Neural cell (in vitro differentiated cells): ENCODE measurements at regions not wholly inside any gene's neighbourhood (a gene's known extent, or its start where the extent isn't known, plus 50 kb on each side); places are given as distances from the start of the nearest gene placed in this dataset.

Source experiments
- H2AFZ ChIP-seq: fragments of 200-600, 300-800 bp; sonication (generic), shearing (Covaris generic); 2 replicates; pipeline ENCODE4 v1.6.0; 2014; ENCODE audit warnings: low read depth, mild to moderate bottlenecking, antibody characterized with exemption, low read length, moderate library complexity
- H3F3A ChIP-seq: fragments of 200-600 bp; shearing (Covaris generic); 2 replicates; pipeline ENCODE4 v1.6.1; 2016; ENCODE audit warnings: mild to moderate bottlenecking, moderate library complexity, mixed read lengths, antibody characterized with exemption, low read length; ENCODE audit not compliant: insufficient read depth, poor library complexity, severe bottlenecking
- H3K27ac ChIP-seq: fragments of 200-600, 300-800 bp; sonication (generic), shearing (Covaris generic); 2 replicates; pipeline ENCODE4 v1.5.1; 2014; ENCODE audit warnings: mild to moderate bottlenecking, low read length, moderate library complexity
- H3K27me3 ChIP-seq: fragments of 300-800, 200-600 bp; sonication (generic), shearing (Covaris generic); 2 replicates; pipeline ENCODE4 v1.6.0; 2014; ENCODE audit warnings: mild to moderate bottlenecking, low read depth, low read length, moderate library complexity; ENCODE audit not compliant: insufficient read depth
- H3K36me3 ChIP-seq: fragments of 300-800, 200-600 bp; sonication (generic), shearing (Covaris generic); 2 replicates; pipeline ENCODE4 v1.5.1; 2014; ENCODE audit warnings: mild to moderate bottlenecking, antibody characterized with exemption, low read length, moderate library complexity; ENCODE audit not compliant: insufficient read depth
- H3K4me2 ChIP-seq: fragments of 300-800, 200-600 bp; sonication (generic), shearing (Covaris generic); 2 replicates; pipeline ENCODE4 v1.6.0; 2014; ENCODE audit warnings: mild to moderate bottlenecking, low read length
- H3K4me3 ChIP-seq: fragments of 300-800, 200-600 bp; sonication (generic), shearing (Covaris generic); 2 replicates; pipeline ENCODE4 v1.5.1; 2014; ENCODE audit warnings: mild to moderate bottlenecking, low read length, moderate library complexity
- H3K79me2 ChIP-seq: fragments of 200-600 bp; shearing (Covaris generic); replicated peaks from 2 replicates; pipeline ENCODE4 v1.6.0; 2014; ENCODE audit warnings: mild to moderate bottlenecking, low read length, moderate library complexity; ENCODE audit not compliant: insufficient read depth
- H3K9ac ChIP-seq: fragments of 300-800, 200-600 bp; sonication (generic), shearing (Covaris generic); 2 replicates; pipeline ENCODE4 v1.6.1; 2016; ENCODE audit warnings: mild to moderate bottlenecking, low read length, mixed read lengths
- H3K9me2 ChIP-seq: fragments of 200-600 bp; shearing (Covaris generic); 2 replicates; pipeline ENCODE4 v1.6.1; 2016; ENCODE audit warnings: mild to moderate bottlenecking, low read length, mixed read lengths; ENCODE audit not compliant: insufficient read depth
- H3K9me3 ChIP-seq: fragments of 200-600, 300-800 bp; sonication (generic), shearing (Covaris generic); 2 replicates; pipeline ENCODE4 v1.6.1; 2016; ENCODE audit warnings: mild to moderate bottlenecking, mixed run types, low read length, moderate library complexity, mixed read lengths
- H4K20me1 ChIP-seq: fragments of 200-600 bp; shearing (Covaris generic); 2 replicates; pipeline ENCODE4 v1.6.1; 2016; ENCODE audit warnings: mild to moderate bottlenecking, mixed run types; ENCODE audit not compliant: insufficient read depth
- CTCF ChIP-seq: fragments of 450-650 bp; IDR thresholded peaks from 2 replicates; pipeline ENCODE4 v1.5.1; 2014; ENCODE audit warnings: antibody characterized with exemption, mild to moderate bottlenecking, moderate library complexity; ENCODE audit not compliant: poor library complexity, severe bottlenecking
- EP300 ChIP-seq: fragments of 450-650 bp; conservative IDR thresholded peaks from 2 replicates; pipeline ENCODE4 v1.6.1; 2014; ENCODE audit warnings: antibody characterized with exemption, mild to moderate bottlenecking, moderate library complexity; ENCODE audit not compliant: poor library complexity, severe bottlenecking
- EZH2 ChIP-seq: fragments of 200-600, 300-800 bp; shearing (Covaris generic), sonication (generic); IDR thresholded peaks from 2 replicates; pipeline ENCODE4 v1.6.1; 2014; ENCODE audit warnings: antibody characterized with exemption, low read length, borderline replicate concordance, mild to moderate bottlenecking; ENCODE audit not compliant: insufficient read depth, poor library complexity, severe bottlenecking
- MXI1 ChIP-seq: fragments of 450-650 bp; conservative IDR thresholded peaks from 2 replicates; pipeline ENCODE4 v1.6.1; 2014; ENCODE audit warnings: antibody characterized with exemption, mild to moderate bottlenecking; ENCODE audit not compliant: poor library complexity, severe bottlenecking
- POLR2AphosphoS5 ChIP-seq: IDR thresholded peaks from 2 replicates; pipeline ENCODE4 v1.6.1; 2012
- RAD21 ChIP-seq: fragments of 450-650 bp; conservative IDR thresholded peaks from 2 replicates; pipeline ENCODE4 v1.6.1; 2014; ENCODE audit warnings: antibody characterized with exemption, mild to moderate bottlenecking, moderate library complexity
- REST ChIP-seq: IDR thresholded peaks from 2 replicates; pipeline ENCODE4 v1.6.1; 2012; ENCODE audit warnings: borderline replicate concordance
- SMC3 ChIP-seq: fragments of 450-650 bp; conservative IDR thresholded peaks from 2 replicates; pipeline ENCODE4 v1.6.1; 2014; ENCODE audit warnings: antibody characterized with exemption, mild to moderate bottlenecking, moderate library complexity; ENCODE audit not compliant: poor library complexity
- TAF1 ChIP-seq: IDR thresholded peaks from 2 replicates; pipeline ENCODE4 v1.6.1; 2012; ENCODE audit warnings: low read depth

- Histone ChIP-seq H3K27me3 (no peaks in the 10 kb centered on the region), H3K36me3 (no peaks in the 10 kb centered on the region), H3K79me2 (no peaks in the 10 kb centered on the region), H3K4me2 (no peak overlapping the region), H3K27ac (no peak overlapping the region), H3K9me2 (no peaks in the 10 kb centered on the region), H2AFZ (no peak overlapping the region), H3F3A (no peaks in the 10 kb centered on the region), H3K4me3 (no peak overlapping the region), H4K20me1 (no peaks in the 10 kb centered on the region), H3K9ac (no peak overlapping the region), H3K9me3 (no peaks in the 10 kb centered on the region)
- TF ChIP-seq EZH2 (no peak), RAD21 (no peak), SMC3 (no peak), TAF1 (no peak), EP300 (no peak), REST (no peak), MXI1 (no peak), POLR2AphosphoS5 (no peak), CTCF (no peak)
Observed at GRCh38 chr9:81256368-81256767, 433.0 kb downstream of the TLE1 start.

- Histone ChIP-seq H3K9me2 (no peaks in the 10 kb centered on the region), H3F3A (no peaks in the 10 kb centered on the region), H3K9me3 (peaks cover 3% of the 10 kb centered on the region), H4K20me1 (no peaks in the 10 kb centered on the region), H2AFZ (no peak overlapping the region), H3K4me2 (no peak overlapping the region), H3K27ac (no peak overlapping the region), H3K9ac (no peak overlapping the region), H3K27me3 (no peaks in the 10 kb centered on the region), H3K79me2 (no peaks in the 10 kb centered on the region), H3K4me3 (no peak overlapping the region), H3K36me3 (no peaks in the 10 kb centered on the region)
- TF ChIP-seq EZH2: no peak
- no peak for TF ChIP-seq EP300
- TF ChIP-seq POLR2AphosphoS5: no peak
- no peak for TF ChIP-seq REST
- no peak for TF ChIP-seq CTCF
- no peak for TF ChIP-seq SMC3
- TF ChIP-seq RAD21: no peak
- TF ChIP-seq MXI1: no peak
- TF ChIP-seq TAF1: no peak
Observed at GRCh38 chr9:81250606-81251005, 438.7 kb downstream of the TLE1 start.
